ENCODE measurements at regions not wholly inside any gene's neighbourhood (a gene's known extent, or its start where the extent isn't known, plus 50 kb on each side); places are given as distances from the start of the nearest gene placed in this dataset.

- no peak for TF ChIP-seq CTCF (IDR thresholded peaks at IDR 0.05; ENCODE audit: low read depth, low read length, missing input control)
- TF ChIP-seq ZBTB33 (IDR thresholded peaks at IDR 0.05) = no peak
- TF ChIP-seq REST (IDR thresholded peaks at IDR 0.05) = no peak
- TF ChIP-seq NR2F2 (IDR thresholded peaks at IDR 0.05) = no peak
- no peak for TF ChIP-seq FOXA1 (IDR thresholded peaks at IDR 0.05)
- TF ChIP-seq YY1 (IDR thresholded peaks at IDR 0.05) = no peak
- TF ChIP-seq GABPA (IDR thresholded peaks at IDR 0.05 in 1 of 2, conservative IDR thresholded peaks at IDR 0.05 in 1 of 2) = no peak
- no peak for TF ChIP-seq ATF3 (IDR thresholded peaks at IDR 0.05)
- TF ChIP-seq TAF1 (conservative IDR thresholded peaks at IDR 0.05) = no peak
Measured at GRCh38 chr11:112728716-112729115, 232.5 kb upstream of the NCAM1 start.

Measured in liver (tissue), 3 donors.